ENCODE measurements at regions not wholly inside any gene's neighbourhood (a gene's known extent, or its start where the extent isn't known, plus 50 kb on each side); places are given as distances from the start of the nearest gene placed in this dataset.

DNA sequence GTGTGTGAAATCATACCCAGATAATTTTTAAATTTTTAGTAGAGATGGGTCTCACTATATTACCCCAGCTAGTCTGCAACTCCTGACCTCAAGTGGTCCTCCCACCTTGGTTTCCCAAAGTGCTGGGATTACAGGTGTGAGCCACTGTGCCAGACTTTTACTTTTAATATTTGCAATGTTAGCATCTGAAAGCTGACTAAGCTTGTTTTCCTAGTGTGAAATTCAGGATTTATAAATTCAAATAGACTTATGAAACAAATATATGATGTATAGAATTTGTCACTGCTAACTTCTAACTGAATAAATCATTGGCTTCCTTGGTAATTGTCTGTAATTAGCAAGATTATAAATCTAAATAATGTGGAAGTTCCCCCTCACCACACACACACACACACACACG, 58.8 kb upstream of the SLC22A23 start:
- TF ChIP-seq, protein P1, sequence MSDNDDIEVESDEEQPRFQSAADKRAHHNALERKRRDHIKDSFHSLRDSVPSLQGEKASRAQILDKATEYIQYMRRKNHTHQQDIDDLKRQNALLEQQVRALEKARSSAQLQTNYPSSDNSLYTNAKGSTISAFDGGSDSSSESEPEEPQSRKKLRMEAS (CRISPR knock-in tag; IDR thresholded peaks at IDR 0.05), result no peak
- TF ChIP-seq ZBTB21 (CRISPR knock-in tag; IDR thresholded peaks at IDR 0.05; ENCODE audit: borderline replicate concordance) (no peak), CBFB (CRISPR knock-in tag; IDR thresholded peaks at IDR 0.05; ENCODE audit: low read depth) (no peak), ZNF263 (CRISPR knock-in tag; IDR thresholded peaks at IDR 0.05; ENCODE audit: low read depth) (no peak), FOXP1 (CRISPR knock-in tag; IDR thresholded peaks at IDR 0.05; ENCODE audit: borderline replicate concordance) (no peak)

Data from WTC11 (cell line).